ENCODE measurements at regions not wholly inside any gene's neighbourhood (a gene's known extent, or its start where the extent isn't known, plus 50 kb on each side); places are given as distances from the start of the nearest gene placed in this dataset.

- no peak for DNase-seq
These were observed 533.3 kb downstream of the ACTL7B start for GRCh38 chr9:108322326-108323098.

- no peak for DNase-seq
These were observed 539.2 kb downstream of the ACTL7B start for GRCh38 chr9:108316630-108317029.

GRCh38 chr9:108316066-108316465 is 539.7 kb downstream of the ACTL7B start:
- DNase-seq, result no peak

GRCh38 chr9:108311745-108312144 is 544.0 kb downstream of the ACTL7B start:
- DNase-seq, result no peak

DNA sequence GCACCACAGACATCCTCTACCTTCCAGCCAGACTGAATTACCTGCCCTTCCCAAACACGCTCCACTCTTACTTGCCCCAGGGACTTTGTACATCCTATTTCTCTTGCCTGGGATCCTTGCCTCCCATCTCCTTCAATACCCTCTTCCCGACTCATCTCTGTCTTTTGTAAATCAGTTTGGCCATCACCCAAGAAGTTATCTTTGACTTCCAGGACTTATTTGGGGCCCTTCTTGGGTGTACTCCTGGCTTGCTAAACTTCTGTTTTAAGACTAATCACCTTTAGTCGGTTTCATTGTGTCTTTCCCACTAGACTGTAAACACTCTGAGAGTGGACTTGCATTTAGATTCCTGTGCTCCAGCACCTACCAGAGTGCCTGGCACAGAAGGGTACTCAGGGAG is 545.6 kb downstream of the ACTL7B start:
- DNase-seq, result no peak

- DNase-seq, result no peak
These were observed 555.2 kb downstream of the ACTL7B start for GRCh38 chr9:108300306-108301287.

DNA sequence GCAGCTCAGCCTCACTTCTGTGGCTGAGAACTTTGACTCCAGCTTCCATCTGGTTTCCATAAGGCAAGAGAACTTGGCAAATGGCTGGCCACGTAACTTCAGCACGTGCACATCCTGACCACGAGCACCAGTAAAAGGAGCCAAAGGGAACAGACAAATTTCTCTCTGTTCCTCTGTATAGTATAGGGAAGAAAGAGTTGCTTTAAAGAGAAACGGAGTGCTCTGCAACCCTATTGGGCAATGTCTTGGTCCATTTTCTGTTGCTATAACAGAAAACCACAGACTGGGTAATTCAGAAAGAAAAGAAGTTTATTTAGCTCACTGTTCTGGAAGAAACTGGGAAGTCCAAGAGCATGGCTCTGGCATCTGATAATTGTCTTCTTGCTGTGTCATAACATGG is 558.7 kb downstream of the ACTL7B start:
- DNase-seq, result no peak

DNA sequence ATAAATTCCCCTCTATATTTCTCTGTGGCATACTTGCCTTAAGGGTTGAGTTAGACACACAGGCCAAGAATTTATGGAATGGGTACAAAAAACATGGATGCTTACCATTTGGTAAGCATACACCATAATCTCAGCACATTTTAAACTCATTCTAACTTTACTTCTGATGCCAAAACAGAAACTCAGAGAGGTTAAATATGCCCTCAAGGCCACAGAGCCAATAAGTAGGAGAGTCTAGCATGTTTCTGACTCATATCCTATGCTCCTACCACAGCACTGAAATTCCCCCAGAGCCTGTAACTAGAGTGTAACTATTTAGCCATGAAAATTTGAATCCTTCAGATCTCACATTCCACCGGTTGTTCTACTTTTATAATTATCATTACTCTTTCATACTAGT is 559.7 kb downstream of the ACTL7B start:
- DNase-seq, result no peak

- no peak for DNase-seq
These were observed 564.2 kb downstream of the ACTL7B start for GRCh38 chr9:108291586-108291932.

DNA sequence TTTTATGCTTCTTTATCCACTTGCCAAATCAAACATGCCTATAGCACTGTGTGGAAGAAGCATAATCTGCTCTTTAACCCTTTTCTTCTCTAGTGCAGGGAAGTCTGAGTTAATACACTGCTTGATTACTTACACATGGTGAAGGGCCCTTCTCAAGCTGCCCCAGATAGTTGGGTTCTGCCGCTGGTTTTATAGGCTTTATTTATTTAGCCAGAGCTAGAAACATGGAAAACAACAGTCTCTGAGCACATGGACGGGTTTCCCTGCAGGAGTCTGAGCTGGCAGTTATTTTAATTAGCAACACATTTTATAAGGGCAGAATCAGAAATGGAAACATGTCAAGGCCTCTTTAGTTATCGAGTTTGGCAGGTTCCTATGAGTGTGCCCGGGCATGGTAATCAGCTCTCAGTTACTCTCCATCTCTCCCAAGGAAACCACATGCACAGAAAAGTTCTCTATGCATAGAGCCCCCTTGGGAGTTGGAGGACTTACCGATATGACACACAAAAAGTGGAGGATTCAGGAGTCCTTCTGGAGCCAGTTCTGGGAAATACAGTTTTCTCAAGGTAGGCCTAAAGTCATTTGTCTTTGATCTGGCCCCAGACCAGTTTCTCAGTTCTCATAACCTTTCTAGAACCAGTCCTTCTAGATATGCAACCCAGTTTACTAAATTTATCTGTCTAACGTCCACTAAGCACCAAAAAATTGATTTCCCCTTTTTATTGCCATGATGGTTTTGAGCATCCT is 564.8 kb downstream of the ACTL7B start:
- no peak for DNase-seq

DNA sequence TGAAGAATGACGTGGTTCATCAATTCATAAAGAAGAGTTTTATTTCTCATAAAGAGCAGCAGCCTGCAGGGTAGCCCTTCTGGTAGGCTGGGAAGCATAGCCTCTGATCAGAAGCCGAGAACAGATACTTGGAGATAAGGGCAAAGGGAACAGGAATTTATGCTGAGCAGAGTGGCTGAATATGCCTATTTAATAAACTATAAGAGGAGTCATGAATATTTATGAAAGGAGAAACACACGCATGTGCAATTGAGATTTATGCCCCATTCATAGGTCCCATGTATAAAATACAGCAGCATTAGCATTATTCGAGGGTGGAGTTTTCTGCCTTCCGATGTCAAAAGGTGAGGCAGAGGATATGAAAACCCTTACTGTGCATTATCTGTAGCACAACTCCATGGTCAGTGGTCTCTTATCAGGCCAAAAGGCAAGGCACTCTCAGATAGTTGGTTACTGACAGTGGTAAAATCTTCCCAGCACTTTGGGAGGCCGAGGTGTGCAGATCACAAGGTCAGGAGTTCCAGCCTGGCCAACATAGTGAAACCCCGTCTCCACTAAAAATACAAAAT is 569.1 kb downstream of the ACTL7B start:
- no peak for DNase-seq

- DNase-seq, result no peak
These were observed 572.1 kb downstream of the ACTL7B start for GRCh38 chr9:108283696-108284095.

GRCh38 chr9:108282872-108283271 is 572.9 kb downstream of the ACTL7B start:
- DNase-seq, result no peak

- DNase-seq, result no peak
These were observed 574.1 kb downstream of the ACTL7B start for GRCh38 chr9:108281696-108282095.

DNA sequence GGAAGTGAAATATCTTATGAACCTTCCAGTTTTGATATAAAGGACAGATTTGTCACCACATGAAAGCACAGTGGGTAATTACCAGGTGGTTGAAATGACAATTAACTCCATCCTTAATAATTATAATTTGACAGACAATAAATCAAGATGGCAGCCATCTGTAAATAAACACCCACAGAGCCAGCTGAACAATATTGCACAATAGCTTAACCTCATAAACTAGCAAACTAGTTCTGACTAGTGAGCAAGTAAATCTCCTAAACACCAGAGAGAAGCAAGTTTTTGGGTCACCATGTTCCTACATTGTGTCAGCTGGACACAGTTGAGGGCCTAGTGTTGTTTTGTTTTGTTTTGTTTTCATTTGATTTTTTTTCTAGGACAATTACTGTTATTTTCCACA is 577.4 kb downstream of the ACTL7B start:
- DNase-seq, result peak; percentile 76

DNA sequence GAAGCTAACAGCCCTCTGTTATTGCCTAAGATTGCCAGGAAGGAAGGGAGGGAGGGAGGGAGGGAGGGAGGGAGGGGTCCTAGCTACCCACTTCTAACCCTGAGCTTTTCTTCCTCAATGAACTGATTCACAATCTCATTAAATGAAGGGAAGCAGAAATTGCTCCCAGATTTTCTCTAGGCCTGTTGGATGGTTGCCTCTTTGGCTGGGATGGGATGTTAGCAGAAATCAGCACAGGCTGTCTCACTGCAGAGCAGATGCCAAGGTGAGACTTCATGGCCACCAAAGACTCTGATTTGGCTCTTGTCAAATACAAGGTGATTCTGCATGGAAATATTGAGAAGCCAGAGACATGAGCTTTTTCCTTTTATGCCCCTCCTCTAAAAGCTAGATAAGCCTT is 578.6 kb downstream of the ACTL7B start:
- DNase-seq, result no peak

GRCh38 chr9:108275906-108276305 is 579.9 kb downstream of the ACTL7B start:
- no peak for DNase-seq

DNA sequence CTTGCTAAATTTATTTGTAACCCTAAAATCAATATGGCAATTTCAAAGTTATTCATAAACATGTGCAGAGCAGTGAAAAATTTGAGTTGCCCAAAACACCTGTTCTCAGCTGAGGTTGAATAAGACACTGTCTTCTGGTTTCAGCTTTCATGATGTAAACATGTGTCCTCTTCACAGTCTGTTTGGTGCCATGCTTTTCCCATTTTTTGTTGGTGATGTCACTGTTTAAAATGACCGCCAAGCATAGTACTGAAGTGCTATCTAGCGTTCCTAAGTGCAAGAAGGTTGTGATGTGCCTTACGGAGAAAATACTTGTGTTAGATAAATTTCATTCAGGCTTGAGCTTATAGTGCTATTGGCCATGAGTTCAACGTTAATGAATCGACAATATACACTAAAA is 580.8 kb downstream of the ACTL7B start:
- DNase-seq, result no peak

GRCh38 chr9:108273988-108274387 is 581.8 kb downstream of the ACTL7B start:
- DNase-seq, result no peak

DNA sequence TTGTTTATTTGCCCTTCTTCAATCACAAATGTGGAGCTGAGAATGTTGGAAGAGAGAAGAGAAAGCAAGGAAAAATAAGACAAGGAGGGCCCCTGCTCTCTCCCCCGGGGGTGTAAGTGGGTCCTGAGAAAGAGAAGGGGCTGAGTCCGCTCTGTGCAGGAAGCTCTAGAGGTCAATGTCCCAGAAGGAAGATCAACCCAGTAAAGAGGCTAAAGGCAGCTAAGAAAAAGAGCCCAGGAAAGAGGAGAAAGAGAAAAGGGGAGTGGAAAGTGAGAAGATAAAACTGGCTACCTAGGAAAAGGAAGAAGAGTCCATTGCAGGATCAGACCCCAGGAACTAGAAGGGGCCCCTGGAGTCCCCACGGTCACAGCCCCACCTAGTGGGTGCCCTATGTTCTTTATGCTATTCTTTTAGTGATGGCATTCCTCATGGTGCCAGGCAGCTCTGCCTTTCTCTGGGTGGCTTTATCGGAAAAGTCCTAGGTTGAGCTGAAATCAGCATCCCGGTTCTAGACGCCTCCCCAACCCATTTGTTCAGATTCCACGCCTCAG is 583.4 kb downstream of the ACTL7B start:
- DNase-seq, result peak; percentile 98

DNA sequence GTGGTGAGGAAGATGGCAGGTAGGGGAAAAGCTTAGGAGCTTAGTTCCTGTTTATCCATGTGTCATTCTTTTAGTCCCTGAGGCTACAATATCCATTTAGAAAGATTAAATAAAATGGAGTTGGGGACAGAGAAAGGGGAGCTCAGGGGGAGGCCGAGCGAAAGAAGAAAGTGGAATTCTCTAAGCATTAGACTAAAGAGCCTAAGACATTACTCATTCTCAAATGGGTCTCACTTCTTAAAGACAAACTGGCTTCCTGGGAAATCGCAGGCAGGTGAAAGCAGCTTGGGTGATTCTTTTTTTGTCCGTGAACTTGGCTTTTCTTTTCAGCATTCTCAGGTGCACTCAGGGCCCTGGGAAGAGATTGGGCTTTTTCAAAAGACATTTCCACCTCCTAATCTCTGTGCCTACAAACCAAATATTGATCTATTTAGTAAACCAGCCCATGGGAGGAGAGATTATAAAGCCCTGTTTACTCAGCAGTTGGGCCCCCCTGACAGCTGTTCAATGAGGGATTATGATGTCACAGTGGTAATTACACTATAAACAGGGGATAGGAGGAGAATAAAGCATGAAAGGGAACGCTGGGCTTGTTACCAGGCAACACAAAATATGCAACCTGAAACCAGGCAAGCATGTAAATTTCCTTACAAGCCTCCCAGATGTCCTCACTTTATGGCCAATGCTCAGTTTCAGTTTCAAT is 584.0 kb downstream of the ACTL7B start:
- peak; percentile 99 for DNase-seq

DNA sequence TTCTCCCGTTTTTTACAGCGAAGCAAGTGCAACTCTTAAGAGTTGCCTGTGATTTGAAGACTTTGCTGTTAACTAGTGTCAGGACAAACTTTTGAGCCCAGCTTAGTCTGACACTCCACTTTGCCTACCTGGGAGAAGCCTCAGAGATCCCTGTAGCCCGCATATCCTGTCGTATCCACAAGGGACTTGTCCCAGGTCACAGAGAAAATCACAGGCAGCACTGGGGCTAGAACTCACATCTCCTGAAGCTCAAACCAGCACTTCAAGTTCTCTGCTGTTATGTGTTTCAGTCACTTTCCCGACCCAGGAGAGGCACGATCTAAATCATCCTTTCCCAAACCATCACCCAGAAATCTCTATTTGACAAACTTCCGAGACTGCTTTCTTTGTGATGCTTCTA is 584.5 kb downstream of the ACTL7B start:
- DNase-seq, result no peak

All from NCI-H748 treated with DMSO at 0.1 percent for 48 hours (cell line).